Liver (tissue), 7 donors: ENCODE measurements at regions not wholly inside any gene's neighbourhood (a gene's known extent, or its start where the extent isn't known, plus 50 kb on each side); places are given as distances from the start of the nearest gene placed in this dataset.
"Not testable (repeated sequence)": the region's sequence is repeated elsewhere in the genome, so short reads cannot be mapped to it uniquely, and the experiment has no call there.

Experiments
- DNase-seq: peaks from one replicate; pipeline ENCODE4 v3.0.0-alpha.2; 2017; ENCODE audit warnings: low spot score
- H3K27ac ChIP-seq, 2 donors: one replicate each; pipeline ENCODE4 v1.7.0; 2013; ENCODE audit warnings: inconsistent platforms in 2 of 2, low read length in 2 of 2, control low read depth in 1 of 2, low read depth in 1 of 2, mild to moderate bottlenecking in 1 of 2
- H3K27me3 ChIP-seq, 4 donors: one replicate each; pipeline versions ENCODE4 v1.6.1 to v1.7.0; 2013; ENCODE audit warnings: low read length in 3 of 4, inconsistent platforms in 1 of 4, mild to moderate bottlenecking in 1 of 4, moderate library complexity in 1 of 4; ENCODE audit not compliant: control insufficient read depth in 4 of 4, insufficient read depth in 4 of 4
- H3K36me3 ChIP-seq, 4 donors: one replicate each; pipeline versions ENCODE4 v1.6.1 to v1.7.0; 2013; ENCODE audit warnings: low read length in 3 of 4, mild to moderate bottlenecking in 3 of 4, low read depth in 1 of 4, moderate library complexity in 1 of 4; ENCODE audit not compliant: control insufficient read depth in 4 of 4, insufficient read depth in 3 of 4
- H3K4me1 ChIP-seq, 4 donors: one replicate each; pipeline versions ENCODE4 v1.6.1 to v1.7.0; 2013; ENCODE audit warnings: low read length in 3 of 4, mild to moderate bottlenecking in 3 of 4, moderate library complexity in 1 of 4; ENCODE audit not compliant: control insufficient read depth in 4 of 4, insufficient read depth in 4 of 4
- H3K4me3 ChIP-seq, 3 donors: one replicate each; pipeline versions ENCODE4 v1.6.1 to v1.7.0; 2013; ENCODE audit warnings: low read length in 3 of 3, control low read depth in 1 of 3, low read depth in 1 of 3, mild to moderate bottlenecking in 1 of 3
- H3K9ac ChIP-seq, 2 donors: one replicate each; pipeline ENCODE4 v1.7.0; 2013; ENCODE audit warnings: low read length in 2 of 2, mild to moderate bottlenecking in 2 of 2, moderate library complexity in 2 of 2, control low read depth in 1 of 2, low read depth in 1 of 2
- H3K9me3 ChIP-seq, 4 donors: one replicate each; pipeline versions ENCODE4 v1.6.1 to v1.7.0; 2013; ENCODE audit warnings: low read length in 3 of 4; ENCODE audit not compliant: control insufficient read depth in 4 of 4
- EGR1 ChIP-seq, 2 donors: IDR thresholded peaks; 2 replicates each; pipeline ENCODE4 v1.6.1; 2016 to 2018; ENCODE audit warnings: antibody characterized with exemption in 2 of 2, low read depth in 2 of 2
- FOXA1 ChIP-seq: IDR thresholded peaks from 2 replicates; pipeline ENCODE4 v1.6.1; 2016; ENCODE audit warnings: antibody characterized with exemption
- FOXA2 ChIP-seq: IDR thresholded peaks from 2 replicates; pipeline ENCODE4 v1.6.1; 2016; ENCODE audit warnings: antibody characterized with exemption
- GABPA ChIP-seq, 2 donors: IDR thresholded peaks in 1 of 2; conservative IDR thresholded peaks in 1 of 2; 2 replicates each; pipeline ENCODE4 v1.6.1; 2016; ENCODE audit warnings: antibody characterized with exemption in 2 of 2, mild to moderate bottlenecking in 1 of 2, moderate library complexity in 1 of 2
- HNF4A ChIP-seq, 2 donors: conservative IDR thresholded peaks; 2 replicates each; pipeline ENCODE4 v1.6.1; 2016; ENCODE audit warnings: antibody characterized with exemption in 2 of 2, mild to moderate bottlenecking in 2 of 2
- HNF4G ChIP-seq: IDR thresholded peaks from 2 replicates; pipeline ENCODE4 v1.6.1; 2016; ENCODE audit warnings: antibody characterized with exemption
- MAX ChIP-seq: IDR thresholded peaks from 2 replicates; pipeline ENCODE4 v1.6.1; 2016; ENCODE audit warnings: antibody characterized with exemption
- RAD21 ChIP-seq, 2 donors: IDR thresholded peaks; 2 replicates each; pipeline ENCODE4 v1.6.1; 2016; ENCODE audit warnings: antibody characterized with exemption in 2 of 2, mild to moderate bottlenecking in 2 of 2
- RXRA ChIP-seq, 2 donors: IDR thresholded peaks; 2 replicates each; pipeline ENCODE4 v1.6.1; 2017 to 2018; ENCODE audit warnings: antibody characterized with exemption in 2 of 2, mild to moderate bottlenecking in 1 of 2
- SP1 ChIP-seq: IDR thresholded peaks from 2 replicates; pipeline ENCODE4 v1.6.1; 2018; ENCODE audit warnings: antibody characterized with exemption, mild to moderate bottlenecking
- YY1 ChIP-seq: IDR thresholded peaks from 2 replicates; pipeline ENCODE4 v1.6.1; 2016; ENCODE audit warnings: antibody characterized with exemption, mild to moderate bottlenecking
- WGBS: extraction: QIAGEN DNeasy Blood & Tissue Kit; methylation state at CpG from one replicate; pipeline ENCODE4 v1.1.7; 2013; 5-methylcytosine and 5-hydroxymethylcytosine counted together
- TF ChIP-seq, protein P1 (sequence below): IDR thresholded peaks from 2 replicates; pipeline ENCODE4 v1.6.1; 2016; ENCODE audit warnings: antibody characterized with exemption
- TF ChIP-seq, protein P2 (sequence below): IDR thresholded peaks from 2 replicates; pipeline ENCODE4 v1.6.1; 2016; ENCODE audit warnings: antibody characterized with exemption
- TF ChIP-seq, protein P3 (sequence below): IDR thresholded peaks from 2 replicates; pipeline ENCODE4 v1.6.1; 2016; ENCODE audit warnings: antibody characterized with exemption, mild to moderate bottlenecking
- donor health status: healthy.
- donor health status: healthy.
- donor health status: healthy.
- donor health status: healthy.

GRCh38 chr4:160745126-160745525 is 1418.7 kb downstream of the FSTL5 start:
- 69% methylated on average over 1 of the region's 1 CpG for WGBS
- TF ChIP-seq, protein P1, sequence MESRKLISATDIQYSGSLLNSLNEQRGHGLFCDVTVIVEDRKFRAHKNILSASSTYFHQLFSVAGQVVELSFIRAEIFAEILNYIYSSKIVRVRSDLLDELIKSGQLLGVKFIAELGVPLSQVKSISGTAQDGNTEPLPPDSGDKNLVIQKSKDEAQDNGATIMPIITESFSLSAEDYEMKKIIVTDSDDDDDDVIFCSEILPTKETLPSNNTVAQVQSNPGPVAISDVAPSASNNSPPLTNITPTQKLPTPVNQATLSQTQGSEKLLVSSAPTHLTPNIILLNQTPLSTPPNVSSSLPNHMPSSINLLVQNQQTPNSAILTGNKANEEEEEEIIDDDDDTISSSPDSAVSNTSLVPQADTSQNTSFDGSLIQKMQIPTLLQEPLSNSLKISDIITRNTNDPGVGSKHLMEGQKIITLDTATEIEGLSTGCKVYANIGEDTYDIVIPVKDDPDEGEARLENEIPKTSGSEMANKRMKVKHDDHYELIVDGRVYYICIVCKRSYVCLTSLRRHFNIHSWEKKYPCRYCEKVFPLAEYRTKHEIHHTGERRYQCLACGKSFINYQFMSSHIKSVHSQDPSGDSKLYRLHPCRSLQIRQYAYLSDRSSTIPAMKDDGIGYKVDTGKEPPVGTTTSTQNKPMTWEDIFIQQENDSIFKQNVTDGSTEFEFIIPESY = no peak
- TF ChIP-seq SP1 = no peak
- TF ChIP-seq, protein P2, sequence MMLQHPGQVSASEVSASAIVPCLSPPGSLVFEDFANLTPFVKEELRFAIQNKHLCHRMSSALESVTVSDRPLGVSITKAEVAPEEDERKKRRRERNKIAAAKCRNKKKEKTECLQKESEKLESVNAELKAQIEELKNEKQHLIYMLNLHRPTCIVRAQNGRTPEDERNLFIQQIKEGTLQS = no peak
- no peak for TF ChIP-seq YY1
- TF ChIP-seq FOXA2 = no peak
- TF ChIP-seq HNF4G = no peak
- TF ChIP-seq, protein P3, sequence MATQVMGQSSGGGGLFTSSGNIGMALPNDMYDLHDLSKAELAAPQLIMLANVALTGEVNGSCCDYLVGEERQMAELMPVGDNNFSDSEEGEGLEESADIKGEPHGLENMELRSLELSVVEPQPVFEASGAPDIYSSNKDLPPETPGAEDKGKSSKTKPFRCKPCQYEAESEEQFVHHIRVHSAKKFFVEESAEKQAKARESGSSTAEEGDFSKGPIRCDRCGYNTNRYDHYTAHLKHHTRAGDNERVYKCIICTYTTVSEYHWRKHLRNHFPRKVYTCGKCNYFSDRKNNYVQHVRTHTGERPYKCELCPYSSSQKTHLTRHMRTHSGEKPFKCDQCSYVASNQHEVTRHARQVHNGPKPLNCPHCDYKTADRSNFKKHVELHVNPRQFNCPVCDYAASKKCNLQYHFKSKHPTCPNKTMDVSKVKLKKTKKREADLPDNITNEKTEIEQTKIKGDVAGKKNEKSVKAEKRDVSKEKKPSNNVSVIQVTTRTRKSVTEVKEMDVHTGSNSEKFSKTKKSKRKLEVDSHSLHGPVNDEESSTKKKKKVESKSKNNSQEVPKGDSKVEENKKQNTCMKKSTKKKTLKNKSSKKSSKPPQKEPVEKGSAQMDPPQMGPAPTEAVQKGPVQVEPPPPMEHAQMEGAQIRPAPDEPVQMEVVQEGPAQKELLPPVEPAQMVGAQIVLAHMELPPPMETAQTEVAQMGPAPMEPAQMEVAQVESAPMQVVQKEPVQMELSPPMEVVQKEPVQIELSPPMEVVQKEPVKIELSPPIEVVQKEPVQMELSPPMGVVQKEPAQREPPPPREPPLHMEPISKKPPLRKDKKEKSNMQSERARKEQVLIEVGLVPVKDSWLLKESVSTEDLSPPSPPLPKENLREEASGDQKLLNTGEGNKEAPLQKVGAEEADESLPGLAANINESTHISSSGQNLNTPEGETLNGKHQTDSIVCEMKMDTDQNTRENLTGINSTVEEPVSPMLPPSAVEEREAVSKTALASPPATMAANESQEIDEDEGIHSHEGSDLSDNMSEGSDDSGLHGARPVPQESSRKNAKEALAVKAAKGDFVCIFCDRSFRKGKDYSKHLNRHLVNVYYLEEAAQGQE = no peak
- TF ChIP-seq RXRA (IDR thresholded peaks at IDR 0.05) = no peak
- TF ChIP-seq HNF4A (conservative IDR thresholded peaks at IDR 0.05) = no peak
- TF ChIP-seq GABPA (IDR thresholded peaks at IDR 0.05 in 1 of 2, conservative IDR thresholded peaks at IDR 0.05 in 1 of 2) = no peak
- TF ChIP-seq RAD21 (IDR thresholded peaks at IDR 0.05) = no peak
- no peak for TF ChIP-seq FOXA1
- TF ChIP-seq MAX = no peak
- TF ChIP-seq EGR1 (IDR thresholded peaks at IDR 0.05; ENCODE audit: low read depth in 2 of 2) = no peak
- H3K27ac ChIP-seq = no peak overlapping the region
- DNase-seq = no peak
- H3K4me3 ChIP-seq = no peak overlapping the region
- H3K36me3 ChIP-seq = no peaks in the 10 kb centered on the region
- no peak overlapping the region for H3K9ac ChIP-seq
- H3K9me3 ChIP-seq = peaks cover 0 to 4% (median 0%) of the 10 kb centered on the region in 4 donors
- H3K27me3 ChIP-seq = no peaks in the 10 kb centered on the region
- H3K4me1 ChIP-seq = no peaks in the 10 kb centered on the region

DNA sequence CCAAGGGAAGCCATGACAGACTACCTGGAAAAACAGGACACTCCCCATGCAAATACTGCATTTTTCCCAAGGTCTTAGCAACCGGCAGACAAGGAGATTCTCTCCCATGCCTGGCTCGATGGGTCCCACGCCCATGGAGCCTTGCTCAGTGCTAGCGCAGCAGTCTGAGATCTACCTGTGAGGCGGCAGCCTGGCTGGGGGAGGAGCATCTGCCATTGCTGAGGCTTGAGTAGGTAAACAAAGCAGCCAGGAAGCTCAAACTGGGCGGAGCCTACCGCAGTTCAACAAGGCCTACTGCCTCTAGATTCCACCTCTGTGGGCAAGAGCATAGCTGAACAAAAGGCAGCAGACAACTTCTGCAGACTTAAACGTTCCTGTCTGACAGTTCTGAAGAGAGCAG is 1417.2 kb downstream of the FSTL5 start:
- H3K9ac ChIP-seq, H3K27me3 ChIP-seq, H3K27ac ChIP-seq, DNase-seq, H3K36me3 ChIP-seq, H3K4me1 ChIP-seq, H3K9me3 ChIP-seq, H3K4me3 ChIP-seq: not testable (repeated sequence)
- 80% methylated on average over 8 of the region's 8 CpGs for WGBS

DNA sequence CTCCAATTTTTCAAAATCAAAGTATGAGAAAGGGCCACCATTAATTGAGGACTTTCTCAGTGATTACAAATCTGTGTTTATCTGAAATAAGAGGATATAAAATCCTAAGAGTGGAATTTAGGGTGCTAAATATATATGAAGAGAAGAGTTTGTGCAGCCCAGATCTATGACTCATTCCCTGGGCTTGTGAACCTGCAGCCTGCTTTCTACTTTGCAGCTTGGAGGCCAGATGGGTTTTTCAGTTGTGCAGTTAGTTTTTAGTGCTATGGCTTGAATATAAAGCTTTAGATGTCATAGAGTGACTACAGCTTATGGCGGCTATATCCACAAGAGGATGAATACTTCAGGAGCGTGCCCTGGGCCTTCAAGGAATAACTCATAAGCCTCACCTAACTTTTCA is 1391.1 kb downstream of the FSTL5 start:
- Histone ChIP-seq H3K27me3 (no peaks in the 10 kb centered on the region), H3K36me3 (no peaks in the 10 kb centered on the region), H3K9ac (no peak overlapping the region), H3K4me3 (no peak overlapping the region), H3K27ac (no peak overlapping the region), H3K9me3 (no peaks in the 10 kb centered on the region), H3K4me1 (no peaks in the 10 kb centered on the region)
- WGBS = 93% methylated on average over 2 of the region's 2 CpGs
- no peak for DNase-seq
- TF ChIP-seq FOXA2 (no peak), FOXA1 (no peak)
